HL-60 (cell line): ENCODE measurements at regions not wholly inside any gene's neighbourhood (a gene's known extent, or its start where the extent isn't known, plus 50 kb on each side); places are given as distances from the start of the nearest gene placed in this dataset.

ENCODE experiments used
- DNase-seq, 2 experiments: peaks; one replicate each; pipeline ENCODE4 v3.0.0-alpha.2; 2010 to 2020; ENCODE audit warnings: low read depth in 1 of 2, low spot score in 1 of 2
- H3K27ac ChIP-seq: fragments of 250-450 bp; sonication (Bioruptor Pico); replicated peaks from 2 replicates; pipeline ENCODE4 v1.5.1; 2020; ENCODE audit warnings: mild to moderate bottlenecking, moderate library complexity
- H3K27me3 ChIP-seq: fragments of 250-450 bp; sonication (Bioruptor Pico); 2 replicates; pipeline ENCODE4 v1.5.1; 2021; ENCODE audit warnings: mild to moderate bottlenecking, moderate library complexity; ENCODE audit not compliant: insufficient read depth, poor library complexity, severe bottlenecking
- H3K4me3 ChIP-seq: replicated peaks from 2 replicates; pipeline ENCODE4 v1.5.1; 2011; ENCODE audit warnings: mild to moderate bottlenecking, control low read depth, low read length; ENCODE audit not compliant: insufficient read depth
- CTCF ChIP-seq: IDR thresholded peaks from one replicate; pipeline ENCODE4 v1.5.1; 2011; ENCODE audit warnings: low read length, control low read depth, inconsistent platforms; ENCODE audit not compliant: insufficient read depth
- GABPA ChIP-seq: IDR thresholded peaks from 2 replicates; pipeline ENCODE4 v1.6.1; 2012; ENCODE audit warnings: low read depth
- POLR2AphosphoS5 ChIP-seq: IDR thresholded peaks from 2 replicates; pipeline ENCODE4 v1.6.1; 2012; ENCODE audit warnings: low read depth
- SPI1 ChIP-seq: IDR thresholded peaks from 2 replicates; pipeline ENCODE4 v1.6.1; 2012; ENCODE audit warnings: low read depth, mild to moderate bottlenecking, borderline replicate concordance
- TF ChIP-seq, protein P1 (sequence below): IDR thresholded peaks from 2 replicates; pipeline ENCODE4 v1.6.1; 2012; ENCODE audit warnings: low read depth; ENCODE audit not compliant: insufficient replicate concordance

GRCh38 chr2:219698748-219699439 is 71.5 kb downstream of the SLC4A3 start:
- no peak overlapping the region for H3K4me3 ChIP-seq
- H3K27ac ChIP-seq = no peak overlapping the region
- DNase-seq = no peak
- H3K27me3 ChIP-seq = peaks cover 12% of the 10 kb centered on the region
- no peak for TF ChIP-seq POLR2AphosphoS5
- TF ChIP-seq, protein P1, sequence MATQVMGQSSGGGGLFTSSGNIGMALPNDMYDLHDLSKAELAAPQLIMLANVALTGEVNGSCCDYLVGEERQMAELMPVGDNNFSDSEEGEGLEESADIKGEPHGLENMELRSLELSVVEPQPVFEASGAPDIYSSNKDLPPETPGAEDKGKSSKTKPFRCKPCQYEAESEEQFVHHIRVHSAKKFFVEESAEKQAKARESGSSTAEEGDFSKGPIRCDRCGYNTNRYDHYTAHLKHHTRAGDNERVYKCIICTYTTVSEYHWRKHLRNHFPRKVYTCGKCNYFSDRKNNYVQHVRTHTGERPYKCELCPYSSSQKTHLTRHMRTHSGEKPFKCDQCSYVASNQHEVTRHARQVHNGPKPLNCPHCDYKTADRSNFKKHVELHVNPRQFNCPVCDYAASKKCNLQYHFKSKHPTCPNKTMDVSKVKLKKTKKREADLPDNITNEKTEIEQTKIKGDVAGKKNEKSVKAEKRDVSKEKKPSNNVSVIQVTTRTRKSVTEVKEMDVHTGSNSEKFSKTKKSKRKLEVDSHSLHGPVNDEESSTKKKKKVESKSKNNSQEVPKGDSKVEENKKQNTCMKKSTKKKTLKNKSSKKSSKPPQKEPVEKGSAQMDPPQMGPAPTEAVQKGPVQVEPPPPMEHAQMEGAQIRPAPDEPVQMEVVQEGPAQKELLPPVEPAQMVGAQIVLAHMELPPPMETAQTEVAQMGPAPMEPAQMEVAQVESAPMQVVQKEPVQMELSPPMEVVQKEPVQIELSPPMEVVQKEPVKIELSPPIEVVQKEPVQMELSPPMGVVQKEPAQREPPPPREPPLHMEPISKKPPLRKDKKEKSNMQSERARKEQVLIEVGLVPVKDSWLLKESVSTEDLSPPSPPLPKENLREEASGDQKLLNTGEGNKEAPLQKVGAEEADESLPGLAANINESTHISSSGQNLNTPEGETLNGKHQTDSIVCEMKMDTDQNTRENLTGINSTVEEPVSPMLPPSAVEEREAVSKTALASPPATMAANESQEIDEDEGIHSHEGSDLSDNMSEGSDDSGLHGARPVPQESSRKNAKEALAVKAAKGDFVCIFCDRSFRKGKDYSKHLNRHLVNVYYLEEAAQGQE = no peak
- no peak for TF ChIP-seq SPI1
- TF ChIP-seq GABPA = no peak
- TF ChIP-seq CTCF = no peak

DNA sequence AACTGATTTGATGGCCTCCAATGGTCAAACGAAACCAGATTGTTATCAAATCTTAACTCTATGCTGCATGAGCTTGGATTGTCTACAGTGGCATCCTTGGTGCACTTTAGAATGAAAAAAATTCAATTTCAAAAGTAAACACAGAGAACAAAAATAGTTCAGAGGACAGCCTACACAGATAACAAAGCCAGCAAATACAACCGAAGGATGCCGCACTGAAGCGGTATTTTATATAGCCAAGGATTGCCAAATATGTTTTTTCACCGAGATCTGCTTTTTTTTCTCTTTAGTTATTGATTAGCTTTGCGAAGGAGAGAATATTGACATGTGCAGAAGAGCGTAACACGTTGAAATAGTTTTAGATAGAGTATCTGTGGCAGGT is 72.0 kb downstream of the SLC4A3 start:
- Histone ChIP-seq H3K27ac (no peak overlapping the region), H3K4me3 (no peak overlapping the region)
- DNase-seq = no peak

DNA sequence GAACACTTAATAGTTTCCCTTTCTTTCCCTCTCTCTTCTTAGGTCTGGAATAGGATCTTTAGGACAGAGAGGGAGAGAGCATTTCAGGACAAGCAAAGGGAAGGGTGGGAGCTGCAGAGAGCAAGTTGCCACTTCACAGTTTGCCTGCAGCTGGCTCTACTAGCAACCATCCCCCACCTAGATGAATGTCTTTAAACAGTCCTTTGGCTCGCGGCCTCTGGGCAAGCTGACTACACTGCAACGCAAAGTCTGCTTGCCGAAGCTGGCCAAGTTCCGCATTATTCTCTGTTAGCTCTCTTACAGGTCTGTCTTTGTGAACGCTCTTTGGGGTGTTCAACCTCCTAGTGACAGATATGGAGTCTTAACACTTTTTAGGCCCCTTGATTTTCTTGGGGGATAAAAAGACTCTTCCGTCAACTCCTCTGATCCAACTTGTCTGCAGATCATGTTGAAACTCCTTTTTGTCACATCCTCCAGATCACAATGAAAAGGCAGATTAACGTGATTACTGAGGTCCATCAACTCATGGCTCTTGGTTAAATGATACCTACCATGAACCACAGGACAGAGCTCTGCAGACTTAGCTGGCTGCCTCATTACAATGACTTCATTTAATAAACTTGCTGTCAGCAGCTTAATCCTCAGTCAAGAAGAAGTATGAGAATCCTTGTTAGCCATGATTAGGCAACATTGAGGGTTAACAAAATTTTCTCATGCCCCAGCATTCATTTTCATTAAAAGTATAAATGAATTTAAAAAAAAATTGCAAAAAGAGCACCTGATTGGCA is 74.6 kb downstream of the SLC4A3 start:
- Histone ChIP-seq H3K27ac (no peak overlapping the region), H3K4me3 (no peak overlapping the region), H3K27me3 (peaks cover 12% of the 10 kb centered on the region)
- no peak for TF ChIP-seq CTCF
- TF ChIP-seq GABPA = no peak
- TF ChIP-seq POLR2AphosphoS5 = no peak
- TF ChIP-seq, protein P1 = no peak
- no peak for TF ChIP-seq SPI1
- no peak for DNase-seq

More for the DNA sequence above, 72.0 kb downstream of the SLC4A3 start:
- TF ChIP-seq CTCF = no peak
- TF ChIP-seq GABPA = no peak
- TF ChIP-seq, protein P1 = no peak
- TF ChIP-seq POLR2AphosphoS5 = no peak
- TF ChIP-seq SPI1 = no peak
- H3K27me3 ChIP-seq = peaks cover 12% of the 10 kb centered on the region
